Type B pancreatic cell (in vitro differentiated cells): ENCODE measurements at regions not wholly inside any gene's neighbourhood (a gene's known extent, or its start where the extent isn't known, plus 50 kb on each side); places are given as distances from the start of the nearest gene placed in this dataset.

Experiments
- DNase-seq: peaks from one replicate; pipeline ENCODE4 v3.0.0; 2021; ENCODE audit warnings: mixed read lengths; ENCODE audit not compliant: unreplicated experiment; ENCODE audit errors: extremely low spot score
- H3K27ac Mint-ChIP-seq: 2 replicates; pipeline ENCODE4 v1.8.0; 2021; ENCODE audit warnings: mild to moderate bottlenecking, mixed read lengths
- H3K27me3 Mint-ChIP-seq: 2 replicates; pipeline ENCODE4 v1.8.0; 2021; ENCODE audit warnings: mixed read lengths
- H3K36me3 Mint-ChIP-seq: 2 replicates; pipeline ENCODE4 v1.8.0; 2021; ENCODE audit warnings: mixed read lengths
- H3K4me1 Mint-ChIP-seq: one replicate; pipeline ENCODE4 v1.8.0; 2021; ENCODE audit warnings: mixed read lengths; ENCODE audit not compliant: unreplicated experiment
- H3K4me3 Mint-ChIP-seq: 2 replicates; pipeline ENCODE4 v1.8.0; 2021; ENCODE audit warnings: mild to moderate bottlenecking, mixed read lengths
- H3K9me3 Mint-ChIP-seq: 2 replicates; pipeline ENCODE4 v1.8.0; 2021; ENCODE audit warnings: mixed read lengths
- CTCF ChIP-seq: fragments of 200-600 bp; sonication (generic); conservative IDR thresholded peaks from 2 replicates; pipeline ENCODE4 v1.5.0; 2021; ENCODE audit warnings: antibody characterized with exemption, mild to moderate bottlenecking

- Mint-ChIP-seq H3K27me3 (no peaks in the 10 kb centered on the region), H3K4me3 (no peak overlapping the region)
Observed at GRCh38 chr9:29637471-29638237, 2064.4 kb upstream of the C9orf72 start.

GRCh38 chr9:29640507-29640906, 2067.2 kb upstream of the C9orf72 start:
- no peaks in the 10 kb centered on the region for H3K27me3 Mint-ChIP-seq
- DNase-seq = no peak
- no peaks in the 10 kb centered on the region for H3K9me3 Mint-ChIP-seq
- no peak overlapping the region for H3K4me3 Mint-ChIP-seq
- H3K36me3 Mint-ChIP-seq = no peaks in the 10 kb centered on the region
- no peak for TF ChIP-seq CTCF
- H3K27ac Mint-ChIP-seq = no peak overlapping the region
- H3K4me1 Mint-ChIP-seq = no peaks in the 10 kb centered on the region

More at GRCh38 chr9:29637471-29638237, 2064.4 kb upstream of the C9orf72 start:
- no peak for TF ChIP-seq CTCF
- DNase-seq = no peak
- Mint-ChIP-seq H3K27ac (no peak overlapping the region), H3K9me3 (no peaks in the 10 kb centered on the region), H3K4me1 (no peaks in the 10 kb centered on the region), H3K36me3 (no peaks in the 10 kb centered on the region)

GRCh38 chr9:29644514-29644913, 2071.2 kb upstream of the C9orf72 start:
- no peak for TF ChIP-seq CTCF
- DNase-seq = no peak
- H3K4me3 Mint-ChIP-seq = no peak overlapping the region
- H3K36me3 Mint-ChIP-seq = no peaks in the 10 kb centered on the region
- H3K9me3 Mint-ChIP-seq = no peaks in the 10 kb centered on the region
- no peaks in the 10 kb centered on the region for H3K4me1 Mint-ChIP-seq
- H3K27me3 Mint-ChIP-seq = no peaks in the 10 kb centered on the region
- no peak overlapping the region for H3K27ac Mint-ChIP-seq

GRCh38 chr9:29647451-29647850, 2074.2 kb upstream of the C9orf72 start:
- H3K4me3 Mint-ChIP-seq = no peak overlapping the region
- no peak for TF ChIP-seq CTCF
- H3K9me3 Mint-ChIP-seq = no peaks in the 10 kb centered on the region
- no peaks in the 10 kb centered on the region for H3K4me1 Mint-ChIP-seq
- H3K27me3 Mint-ChIP-seq = no peaks in the 10 kb centered on the region
- H3K27ac Mint-ChIP-seq = no peak overlapping the region
- no peaks in the 10 kb centered on the region for H3K36me3 Mint-ChIP-seq
- DNase-seq = no peak

- Mint-ChIP-seq H3K4me3 (no peak overlapping the region), H3K27me3 (no peaks in the 10 kb centered on the region), H3K4me1 (no peaks in the 10 kb centered on the region), H3K27ac (no peak overlapping the region), H3K36me3 (no peaks in the 10 kb centered on the region), H3K9me3 (no peaks in the 10 kb centered on the region)
- TF ChIP-seq CTCF = no peak
- DNase-seq = no peak
Observed at GRCh38 chr9:29648132-29648531, 2074.9 kb upstream of the C9orf72 start.
